HG03457 (cell line): ENCODE measurements at regions not wholly inside any gene's neighbourhood (a gene's known extent, or its start where the extent isn't known, plus 50 kb on each side); places are given as distances from the start of the nearest gene placed in this dataset.
"Not testable (repeated sequence)": the region's sequence is repeated elsewhere in the genome, so short reads cannot be mapped to it uniquely, and the experiment has no call there.

Experiments used
- ATAC-seq: cut with Tn5 transposase; IDR thresholded peaks from one replicate; pipeline ENCODE4 v1.9.1; 2021; ENCODE audit warnings: moderate number of reproducible peaks; ENCODE audit not compliant: unreplicated experiment

GRCh38 chr20:53872561-53873229 is 197.7 kb downstream of the BCAS1 start:
- peak; percentile 36 for ATAC-seq

GRCh38 chr20:53872081-53872541 is 198.3 kb downstream of the BCAS1 start:
- ATAC-seq, result no peak

- ATAC-seq, result no peak
Measured at GRCh38 chr20:53871541-53871940, 198.9 kb downstream of the BCAS1 start.

DNA sequence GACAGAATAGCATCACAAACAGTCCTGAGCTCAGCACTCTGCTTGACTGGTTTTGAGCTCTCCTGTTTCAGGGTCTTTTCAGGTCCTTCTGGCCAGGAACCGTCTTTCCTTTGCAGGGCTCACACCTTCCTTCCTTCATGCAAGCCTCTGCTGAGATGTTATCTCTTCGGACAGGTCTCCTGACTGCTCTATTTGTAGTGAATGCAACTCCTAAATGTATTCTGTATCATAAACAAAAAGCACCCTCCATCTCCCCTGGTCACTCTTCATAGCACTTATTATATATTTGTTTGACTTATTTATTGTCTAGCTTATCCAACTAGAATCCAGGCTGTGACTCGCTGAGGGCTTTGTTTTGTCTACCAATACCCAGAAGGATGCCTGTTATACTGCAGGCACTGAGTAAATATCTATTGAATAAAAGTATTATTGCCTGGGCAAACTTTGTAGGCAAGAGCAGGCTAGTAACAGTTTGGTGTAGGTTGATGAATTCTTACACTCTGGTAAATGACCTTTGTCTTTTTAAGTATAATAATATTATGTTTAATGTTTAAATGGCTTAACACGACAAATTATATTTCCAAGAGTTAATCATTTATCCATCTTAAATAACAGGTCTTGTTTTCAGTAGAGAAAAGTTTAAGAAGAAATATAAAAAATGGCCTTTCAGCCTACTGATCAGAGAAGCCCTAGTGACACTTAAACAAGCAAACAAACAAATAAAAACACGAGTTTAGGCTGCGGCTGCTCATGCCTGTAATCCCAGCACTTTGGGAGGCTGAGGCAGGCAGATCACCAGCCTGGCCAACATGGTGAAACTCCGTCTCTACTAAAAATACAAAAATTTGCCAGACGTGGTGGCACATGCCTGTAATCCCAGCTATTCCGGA is 199.7 kb downstream of the BCAS1 start:
- no peak for ATAC-seq

DNA sequence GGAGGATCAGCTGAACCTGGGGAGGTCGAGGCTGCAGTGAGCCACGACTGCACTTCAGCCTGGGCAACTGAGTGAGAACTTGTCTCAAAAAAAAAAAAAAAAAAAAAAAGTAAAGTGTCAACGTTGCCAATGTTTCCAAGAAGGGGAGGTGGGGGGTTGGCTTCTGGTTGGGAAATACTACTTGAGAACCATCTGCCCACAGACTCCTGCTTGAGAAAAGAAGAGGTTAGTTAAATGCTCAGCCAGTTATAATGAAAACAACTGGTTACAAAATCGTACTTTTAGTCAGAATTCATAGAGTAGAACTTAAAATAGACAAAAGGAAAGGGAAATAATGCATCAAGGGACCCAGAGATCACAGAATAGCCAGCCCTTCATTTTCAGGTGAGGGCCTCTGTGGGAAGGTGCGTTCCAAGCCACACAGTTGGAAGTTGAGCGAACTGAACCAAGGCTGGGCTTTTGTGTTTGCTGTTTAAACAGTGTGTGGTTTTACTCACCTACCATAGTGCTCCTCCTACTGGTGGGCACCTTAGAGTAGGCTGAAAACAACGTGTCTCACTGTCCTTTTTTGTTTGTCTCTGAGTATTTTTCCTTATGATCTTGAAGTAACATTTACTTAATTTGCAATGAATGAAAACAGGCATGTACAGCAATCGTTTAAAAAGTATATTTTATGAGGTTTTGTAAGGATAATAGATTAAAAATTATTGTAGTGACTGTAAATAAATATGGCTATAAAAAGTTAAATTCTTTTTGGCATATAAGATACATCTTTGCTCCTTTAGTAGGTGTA is 200.7 kb downstream of the BCAS1 start:
- peak; percentile 48 for ATAC-seq

GRCh38 chr20:53867741-53868351 is 202.5 kb downstream of the BCAS1 start:
- ATAC-seq, result no peak

DNA sequence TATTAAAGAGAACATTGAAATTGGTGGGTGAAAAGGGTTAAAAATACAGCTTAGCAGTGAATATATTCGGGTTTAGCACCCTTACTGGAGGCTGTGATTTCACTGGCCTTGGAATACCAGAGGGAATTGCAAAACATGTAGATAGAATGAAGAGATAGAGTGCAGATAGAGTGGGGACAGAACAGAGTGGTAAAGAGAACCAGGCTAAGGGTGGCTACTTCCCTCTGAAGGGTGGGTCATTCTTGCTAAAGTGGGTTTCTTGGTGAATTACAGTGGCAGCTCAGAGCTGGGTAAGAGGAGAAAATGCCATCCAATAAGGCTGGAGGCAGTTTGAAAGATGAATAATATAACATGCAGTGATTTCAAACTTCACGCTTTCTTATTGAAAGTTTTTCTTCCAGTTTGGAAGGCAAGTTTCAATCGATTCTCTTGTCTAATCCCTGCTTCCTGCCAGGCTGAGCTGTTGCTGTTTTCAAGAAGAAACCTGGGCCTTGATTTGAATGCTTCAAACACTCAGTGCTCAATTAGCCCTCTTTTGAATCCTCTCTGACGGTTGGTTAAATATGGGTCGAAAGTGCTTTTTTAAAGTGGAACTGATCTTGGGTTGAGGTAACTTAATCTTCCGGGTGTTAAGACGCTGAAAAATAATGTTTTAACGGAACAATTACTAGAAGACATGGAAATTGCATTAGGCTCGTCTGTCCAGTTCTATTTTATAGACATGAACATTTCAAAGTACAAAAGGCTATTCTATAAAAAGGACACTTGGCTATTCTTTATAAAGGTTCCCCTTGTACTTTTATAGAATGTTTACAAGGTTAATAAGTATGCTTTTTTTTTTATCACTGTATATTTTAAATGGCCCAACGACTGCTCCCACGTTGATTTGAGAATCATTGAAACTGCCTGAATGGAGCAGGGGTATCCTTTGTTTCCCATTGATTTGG is 203.3 kb downstream of the BCAS1 start:
- peak; percentile 40 for ATAC-seq

GRCh38 chr20:53865901-53866793 is 204.2 kb downstream of the BCAS1 start:
- ATAC-seq, result no peak

DNA sequence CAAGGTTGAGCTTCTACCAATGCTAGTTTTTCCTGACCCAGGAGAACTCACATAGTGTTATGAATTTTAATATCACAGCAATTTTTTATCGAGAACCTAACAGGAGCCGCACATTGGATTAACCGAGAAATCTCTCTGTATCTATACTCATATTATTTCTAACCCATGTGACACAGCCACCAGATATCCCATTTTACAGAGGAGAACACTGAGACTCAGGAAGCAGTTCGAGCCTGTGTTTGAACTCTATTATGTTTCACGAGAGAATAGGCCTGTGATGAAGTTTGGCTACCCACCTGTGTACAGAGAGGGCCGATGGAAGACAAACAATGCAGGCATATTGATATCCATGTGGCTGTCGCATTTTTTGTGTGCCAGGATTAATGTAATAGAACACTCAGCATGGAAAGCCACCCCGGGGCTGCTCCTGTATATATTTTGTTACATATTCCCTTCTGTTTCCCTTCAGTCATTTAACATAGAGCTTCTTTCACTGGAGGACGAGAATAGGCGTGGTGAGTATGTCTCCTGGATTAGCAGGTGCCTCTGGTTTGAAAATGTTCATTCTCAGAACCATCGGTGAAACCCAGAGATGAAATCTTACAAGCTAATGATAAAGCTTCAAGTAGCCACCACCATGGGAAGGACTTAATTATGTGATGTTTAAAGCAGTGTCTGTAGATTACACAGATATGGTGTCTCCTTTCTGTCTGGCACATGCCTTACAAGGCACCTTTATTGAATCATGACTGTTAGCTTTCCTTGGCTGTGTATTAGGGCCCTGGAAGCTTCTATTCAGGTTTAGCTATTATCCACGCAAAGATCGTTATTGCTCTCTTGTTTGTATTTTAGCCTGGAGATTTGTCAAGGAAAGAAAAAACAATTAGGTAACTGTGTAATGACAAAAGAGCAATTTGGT is 205.4 kb downstream of the BCAS1 start:
- not testable (repeated sequence) for ATAC-seq

DNA sequence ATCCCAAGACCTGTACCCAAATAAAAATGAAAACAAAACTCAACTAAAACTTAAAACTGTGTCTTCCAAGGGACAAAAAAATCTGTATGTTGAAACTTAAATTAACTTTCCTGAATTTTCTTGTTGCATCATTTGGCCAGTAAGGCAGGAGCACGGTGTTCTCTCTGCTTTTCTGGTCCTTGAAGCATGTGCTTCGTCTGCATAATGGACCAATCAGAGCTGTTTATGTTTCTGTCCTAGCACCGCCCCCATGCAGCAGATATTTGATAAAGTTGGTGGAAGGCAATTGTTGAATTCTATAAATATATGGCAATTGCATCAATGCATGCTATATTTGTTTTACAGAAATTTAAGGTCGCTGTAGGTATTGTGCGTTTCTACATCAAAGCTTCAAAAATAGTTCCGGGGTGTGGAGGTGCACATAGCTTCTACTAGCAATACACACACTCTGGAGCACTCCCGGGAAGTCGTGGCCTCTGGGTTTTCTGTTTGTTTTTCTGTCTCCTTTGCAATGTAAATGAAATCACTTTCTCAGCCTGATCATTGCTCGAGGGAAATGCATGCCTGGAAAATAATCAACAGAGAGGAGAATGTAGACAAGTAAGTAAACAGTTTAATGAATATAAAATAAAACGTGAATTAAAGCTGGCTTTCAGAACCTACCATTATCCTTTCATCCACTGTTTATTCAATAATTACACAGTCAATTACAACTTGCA is 206.3 kb downstream of the BCAS1 start:
- not testable (repeated sequence) for ATAC-seq

DNA sequence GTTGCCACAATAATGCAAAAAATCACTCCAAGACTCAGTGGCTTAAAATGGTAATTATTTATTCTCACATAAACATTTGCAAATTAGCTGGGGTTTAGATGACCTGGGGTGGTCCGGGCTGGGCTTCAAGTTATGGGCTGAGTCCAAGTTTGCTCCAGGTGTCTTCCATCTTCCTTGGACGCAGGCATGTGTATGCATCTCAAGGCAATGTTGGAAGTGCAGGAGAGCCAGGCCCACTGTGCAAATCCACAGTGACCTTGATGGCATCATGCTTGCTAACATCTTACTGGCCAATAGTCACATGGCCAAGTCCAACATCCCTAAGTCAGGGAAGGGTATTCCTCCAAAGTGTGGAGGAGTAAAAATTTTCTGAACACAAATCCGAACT is 206.9 kb downstream of the BCAS1 start:
- ATAC-seq, result not testable (repeated sequence)

DNA sequence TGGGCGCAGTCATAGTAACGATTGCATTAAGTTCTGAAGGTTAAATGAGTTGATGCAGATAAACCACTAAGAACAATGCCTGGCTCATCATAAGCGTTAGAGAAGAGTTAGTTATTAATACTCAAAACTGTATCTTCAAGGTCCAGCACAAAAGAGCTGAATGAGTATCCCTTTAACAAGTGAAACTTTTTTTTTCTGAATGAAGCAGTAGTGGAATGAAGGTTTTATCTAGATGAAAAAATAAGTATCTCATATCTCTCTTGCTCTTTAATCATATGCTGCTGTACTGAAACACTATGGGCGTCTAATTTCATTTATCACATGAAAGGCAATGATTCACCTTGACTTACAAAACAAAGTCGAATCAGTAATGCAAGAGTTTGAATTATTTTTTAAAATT is 207.4 kb downstream of the BCAS1 start:
- not testable (repeated sequence) for ATAC-seq

GRCh38 chr20:53862490-53862889 is 207.9 kb downstream of the BCAS1 start:
- not testable (repeated sequence) for ATAC-seq

- not testable (repeated sequence) for ATAC-seq
Measured at GRCh38 chr20:53862136-53862397, 208.3 kb downstream of the BCAS1 start.

DNA sequence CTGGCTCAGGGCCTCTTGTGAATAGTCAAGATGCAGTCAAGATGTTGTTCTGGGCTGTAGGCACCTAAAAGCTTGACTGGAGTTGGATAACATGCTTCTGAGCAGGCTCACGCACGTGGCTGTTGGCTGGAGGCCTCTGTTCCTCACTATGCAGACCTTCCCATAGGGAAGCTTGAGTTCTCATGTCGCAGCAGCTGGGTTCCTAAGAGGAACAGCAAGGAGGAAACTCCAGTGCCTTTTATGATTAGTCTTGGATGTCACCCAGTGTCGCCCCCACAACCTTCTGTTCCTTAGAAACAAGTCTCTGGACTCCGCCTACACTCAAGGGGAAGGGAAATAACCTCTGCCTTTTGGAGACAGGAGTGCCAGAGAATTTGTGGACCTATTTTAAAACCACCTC is 210.7 kb downstream of the BCAS1 start:
- ATAC-seq, result no peak

GRCh38 chr20:53859009-53859408 is 211.4 kb downstream of the BCAS1 start:
- not testable (repeated sequence) for ATAC-seq

- ATAC-seq, result not testable (repeated sequence)
Measured at GRCh38 chr20:53858516-53858915, 211.9 kb downstream of the BCAS1 start.
